Ramos (cell line): ENCODE measurements at regions not wholly inside any gene's neighbourhood (a gene's known extent, or its start where the extent isn't known, plus 50 kb on each side); places are given as distances from the start of the nearest gene placed in this dataset.
"Not testable (repeated sequence)": the region's sequence is repeated elsewhere in the genome, so short reads cannot be mapped to it uniquely, and the experiment has no call there.

Experiments used
- in situ Hi-C: fragments of 300-500 bp; cut with MboI; formaldehyde crosslinking; loops from one replicate; pipeline ENCODE4 v1.14.3; 2022; ENCODE audit warnings: low sequenced_read_pairs; ENCODE audit not compliant: unreplicated experiment

DNA sequence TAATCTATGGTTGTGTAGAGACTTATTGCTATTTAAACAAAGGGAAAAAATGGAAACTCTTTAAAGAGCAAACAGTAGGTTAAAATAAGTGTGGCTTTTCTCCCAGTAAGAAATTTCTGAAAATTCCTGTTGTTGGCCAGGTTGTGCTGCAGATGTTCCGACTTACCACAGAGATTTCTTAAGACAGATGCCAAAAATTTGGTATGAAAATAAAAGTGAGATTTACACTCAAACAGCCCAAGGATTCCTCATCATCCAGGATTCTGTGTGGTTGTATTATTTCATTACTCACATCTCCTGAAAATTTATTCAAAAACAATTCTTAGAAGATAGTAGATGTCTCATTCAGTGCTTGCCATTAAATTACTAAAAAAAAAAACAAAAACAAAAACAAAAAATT, 296.7 kb upstream of the PTBP2 start:
- in situ Hi-C loops: no loop called here

DNA sequence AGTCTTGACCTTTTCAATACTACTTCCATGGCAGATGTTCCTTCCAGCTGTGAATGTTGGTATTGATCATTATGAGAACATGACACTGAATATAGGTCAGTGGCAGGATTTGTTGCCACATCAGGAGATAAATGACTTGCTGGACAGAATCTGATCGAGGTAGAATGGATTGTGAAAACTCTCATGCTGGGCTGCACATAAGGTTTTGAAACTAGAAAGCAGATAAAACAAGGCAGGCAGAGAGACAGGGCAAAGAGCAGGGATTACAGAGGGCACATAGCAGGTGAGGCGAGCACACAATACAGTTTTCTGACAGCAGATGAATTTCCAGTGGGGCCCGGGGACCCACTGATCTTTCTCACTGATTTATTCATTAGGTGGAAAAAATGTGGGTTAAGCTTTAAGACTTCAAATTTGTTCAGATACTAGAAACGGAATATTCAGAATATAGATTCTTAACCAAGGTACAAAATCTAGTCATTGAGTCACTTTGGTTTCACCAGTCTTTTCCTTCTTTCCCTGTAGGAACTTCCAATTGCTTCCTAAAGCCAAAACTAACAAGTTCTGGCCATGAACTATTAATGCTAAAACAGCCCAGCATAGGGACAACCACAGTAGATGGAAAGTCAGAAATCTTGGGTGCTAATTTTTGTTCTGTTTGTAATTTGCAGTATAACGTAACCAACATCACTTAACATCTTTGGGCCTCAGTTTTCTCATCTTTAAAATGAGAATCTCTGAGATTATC, 296.0 kb upstream of the PTBP2 start:
- in situ Hi-C loops: no loop called here

DNA sequence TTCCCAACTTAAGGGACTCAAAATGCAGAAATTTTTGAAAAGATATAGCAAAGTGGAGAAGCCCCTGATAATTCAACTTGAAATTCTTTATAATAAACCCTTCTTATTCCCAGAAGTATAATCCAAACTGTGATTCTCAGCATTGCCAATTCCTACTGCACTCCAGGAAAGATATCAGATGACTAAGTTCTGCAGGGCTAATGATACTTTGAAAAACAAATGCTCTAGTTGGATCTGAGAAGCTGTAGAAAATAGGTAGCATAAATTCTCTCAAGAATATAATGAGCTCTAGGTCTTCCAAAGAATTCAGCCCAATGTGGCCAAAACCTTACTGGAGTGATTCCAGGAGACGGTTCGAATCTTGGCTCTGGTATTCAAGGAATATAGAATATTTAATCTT, 294.0 kb upstream of the PTBP2 start:
- in situ Hi-C loops: no loop called here

DNA sequence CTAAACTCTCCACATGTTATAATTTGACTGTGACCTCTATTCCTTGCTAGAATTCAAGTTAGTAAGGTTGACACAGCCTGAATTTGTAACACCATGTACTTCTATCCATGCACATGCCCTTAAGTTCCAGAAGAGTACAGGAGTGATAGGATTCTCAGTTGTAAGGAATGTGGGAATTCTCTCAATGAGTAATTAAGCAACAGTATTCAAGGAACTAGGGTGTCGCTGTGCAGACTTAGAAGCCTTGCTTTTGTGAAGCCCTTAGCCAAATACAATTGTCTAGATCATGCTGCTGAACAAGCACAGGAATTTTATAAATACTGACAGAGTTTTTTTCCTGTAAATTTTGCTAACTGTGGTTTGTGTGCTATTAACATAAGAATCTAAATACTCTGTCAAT, 276.3 kb upstream of the PTBP2 start:
- in situ Hi-C loops: no loop called here

DNA sequence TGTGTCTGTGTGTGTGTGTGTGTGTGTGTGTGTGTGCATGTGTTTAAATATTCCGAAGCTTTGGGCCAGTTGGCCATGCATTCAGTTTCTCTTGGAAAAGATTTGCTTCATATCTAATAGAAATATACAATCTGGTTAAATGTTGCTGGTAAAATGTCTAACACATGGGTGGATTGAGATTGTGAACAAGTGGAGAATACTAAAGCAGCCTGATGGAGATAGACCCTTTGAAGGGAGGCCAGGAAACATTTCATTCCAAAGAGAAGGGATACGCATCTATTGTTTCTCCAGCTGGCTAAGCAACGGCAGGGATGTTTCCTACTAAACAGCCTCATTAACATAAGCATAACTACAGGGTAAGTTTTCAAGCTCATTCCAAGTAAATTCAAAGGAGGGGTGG, 257.5 kb upstream of the PTBP2 start:
- in situ Hi-C loops: no loop called here

DNA sequence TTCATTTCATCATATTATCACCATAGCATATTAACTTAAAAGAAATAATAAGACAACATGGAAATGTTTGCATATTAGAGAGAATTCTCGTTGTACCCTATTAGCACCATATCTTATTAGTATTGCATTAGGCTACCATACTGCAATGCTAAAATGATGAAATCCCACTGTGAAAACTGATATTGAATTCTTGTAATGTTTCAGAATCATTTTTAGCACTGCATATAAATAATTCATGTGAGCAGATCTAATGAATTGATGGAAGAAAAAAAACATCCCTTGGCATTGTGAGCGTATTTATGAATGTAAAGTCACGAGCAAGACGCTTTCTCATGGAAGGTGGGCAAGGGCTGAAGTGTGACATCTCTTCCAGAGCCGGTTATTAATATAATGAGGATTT, 257.1 kb upstream of the PTBP2 start:
- in situ Hi-C loops: no loop called here

DNA sequence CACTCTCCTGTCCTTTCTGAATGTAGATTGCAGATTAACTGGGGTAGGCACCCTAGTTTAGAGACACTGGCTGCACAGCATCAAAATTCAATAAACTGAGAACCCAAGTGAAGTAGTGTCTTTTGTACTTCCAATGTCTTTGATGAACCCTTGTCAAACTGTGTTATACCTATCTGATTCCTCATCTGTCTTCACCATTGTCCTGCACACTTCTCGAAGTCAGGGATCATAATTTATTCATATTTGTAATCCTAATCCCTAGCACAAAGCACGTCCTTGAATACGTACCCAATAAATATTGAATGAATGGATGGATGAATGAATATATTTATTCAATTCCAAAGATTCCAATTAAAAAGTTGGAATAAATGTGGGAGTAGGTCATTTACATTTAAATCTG, 256.6 kb upstream of the PTBP2 start:
- in situ Hi-C loops: no loop called here

DNA sequence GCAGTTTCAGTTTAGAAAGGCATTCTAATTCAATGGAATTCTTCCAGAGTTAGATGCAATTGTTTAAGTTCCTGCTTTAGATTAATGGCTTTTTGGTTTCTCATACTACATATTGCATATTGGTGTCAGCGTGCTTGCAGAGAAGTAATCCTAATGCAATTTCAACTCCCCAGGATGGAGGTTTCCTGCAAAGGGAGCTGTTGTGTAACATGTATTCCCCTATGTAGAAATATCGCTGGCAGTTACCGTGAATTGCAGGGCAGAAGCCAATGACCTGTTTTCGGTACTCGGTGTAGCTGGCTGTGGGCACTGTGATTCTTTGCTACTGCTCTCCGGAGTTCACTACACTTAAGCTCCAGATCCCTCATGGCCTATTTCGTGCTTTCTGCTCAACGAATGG, 256.1 kb upstream of the PTBP2 start:
- in situ Hi-C loops: no loop called here

DNA sequence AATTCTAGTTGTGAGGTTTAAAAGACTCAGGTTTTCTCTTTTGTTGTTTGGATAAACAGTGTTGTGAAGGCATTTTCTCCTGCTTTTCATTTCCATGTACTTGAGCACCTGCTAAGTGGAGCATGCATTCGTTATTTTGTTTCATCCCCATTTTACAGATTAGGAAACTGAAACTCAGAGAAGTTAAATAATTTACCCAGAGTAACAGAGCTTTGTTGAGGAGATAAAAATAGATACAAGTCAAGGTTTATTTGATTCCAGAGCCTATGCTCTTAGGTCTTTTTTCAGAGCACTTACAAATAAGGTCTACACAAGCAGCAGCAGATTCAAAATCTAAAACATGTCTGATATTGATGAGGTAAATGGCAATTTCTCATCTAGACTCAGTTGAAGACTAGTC, 254.7 kb upstream of the PTBP2 start:
- in situ Hi-C loops: no loop called here

DNA sequence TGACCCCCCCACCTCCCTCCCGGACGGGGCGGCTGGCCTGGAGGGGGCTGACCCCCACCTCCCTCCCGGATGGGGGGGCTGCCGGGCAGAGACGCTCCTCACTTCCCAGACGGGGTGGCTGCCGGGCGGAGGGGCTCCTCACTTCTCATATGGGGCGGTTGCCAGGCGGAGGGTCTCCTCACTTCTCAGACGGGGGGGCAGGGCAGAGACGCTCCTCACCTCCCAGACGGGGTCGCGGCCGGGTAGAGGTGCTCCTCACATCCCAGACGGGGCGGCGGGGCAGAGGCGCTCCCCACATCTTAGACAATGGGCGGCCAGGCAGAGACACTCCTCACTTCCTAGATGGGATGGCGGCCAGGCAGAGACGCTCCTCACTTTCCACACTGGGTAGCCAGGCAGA, 251.9 kb upstream of the PTBP2 start:
- in situ Hi-C loops: not testable (repeated sequence)

DNA sequence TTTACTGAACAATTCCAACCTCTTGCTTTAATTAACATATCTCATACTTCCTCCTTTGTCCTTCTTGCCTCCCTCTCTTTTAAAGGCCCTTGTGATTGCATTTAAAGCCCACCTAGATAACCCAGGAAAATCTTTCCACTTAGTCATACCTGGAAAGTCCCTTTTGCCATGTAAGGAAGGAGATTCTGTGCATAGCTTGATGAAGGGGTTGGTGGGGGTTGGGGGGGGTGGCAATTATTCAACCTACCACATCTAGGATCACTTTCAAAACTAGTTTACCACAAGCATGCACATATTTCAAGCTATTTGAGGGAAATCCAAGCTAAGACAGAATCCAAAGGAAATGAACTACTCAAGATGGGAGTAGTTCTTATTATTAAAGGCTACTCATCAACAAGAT, 249.1 kb upstream of the PTBP2 start:
- in situ Hi-C loops: no loop called here

DNA sequence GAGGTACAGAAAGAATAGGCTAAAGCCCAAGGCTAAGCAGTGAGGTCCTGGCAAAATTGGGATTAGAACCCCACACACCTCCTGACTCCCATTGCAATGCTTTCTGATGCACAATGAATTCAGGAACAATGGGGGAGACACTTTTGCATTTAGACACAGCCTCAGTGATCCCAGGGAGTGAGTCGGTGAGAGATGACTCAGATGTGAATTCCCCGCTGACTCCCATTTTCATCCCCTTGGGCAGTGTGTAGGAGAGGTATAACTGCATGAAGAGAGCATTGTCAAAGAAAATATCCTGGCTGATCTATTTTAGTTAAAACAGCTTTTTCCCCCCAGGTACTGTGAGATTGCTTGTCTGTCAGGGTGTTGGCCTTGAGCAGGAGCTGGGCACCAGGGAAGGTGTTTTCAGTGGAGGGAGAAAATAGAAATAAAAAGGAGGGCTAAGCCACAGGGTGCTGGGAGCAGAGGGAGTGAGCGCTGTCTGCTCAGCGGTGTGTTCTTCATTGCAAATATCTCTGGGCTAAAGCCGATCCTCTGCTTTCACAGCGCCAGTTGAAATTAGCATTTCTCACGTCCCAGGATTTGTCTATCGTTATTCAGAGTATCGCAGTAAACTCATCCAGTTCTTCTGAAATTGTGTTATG, 247.7 kb upstream of the PTBP2 start:
- in situ Hi-C loops: no loop called here

DNA sequence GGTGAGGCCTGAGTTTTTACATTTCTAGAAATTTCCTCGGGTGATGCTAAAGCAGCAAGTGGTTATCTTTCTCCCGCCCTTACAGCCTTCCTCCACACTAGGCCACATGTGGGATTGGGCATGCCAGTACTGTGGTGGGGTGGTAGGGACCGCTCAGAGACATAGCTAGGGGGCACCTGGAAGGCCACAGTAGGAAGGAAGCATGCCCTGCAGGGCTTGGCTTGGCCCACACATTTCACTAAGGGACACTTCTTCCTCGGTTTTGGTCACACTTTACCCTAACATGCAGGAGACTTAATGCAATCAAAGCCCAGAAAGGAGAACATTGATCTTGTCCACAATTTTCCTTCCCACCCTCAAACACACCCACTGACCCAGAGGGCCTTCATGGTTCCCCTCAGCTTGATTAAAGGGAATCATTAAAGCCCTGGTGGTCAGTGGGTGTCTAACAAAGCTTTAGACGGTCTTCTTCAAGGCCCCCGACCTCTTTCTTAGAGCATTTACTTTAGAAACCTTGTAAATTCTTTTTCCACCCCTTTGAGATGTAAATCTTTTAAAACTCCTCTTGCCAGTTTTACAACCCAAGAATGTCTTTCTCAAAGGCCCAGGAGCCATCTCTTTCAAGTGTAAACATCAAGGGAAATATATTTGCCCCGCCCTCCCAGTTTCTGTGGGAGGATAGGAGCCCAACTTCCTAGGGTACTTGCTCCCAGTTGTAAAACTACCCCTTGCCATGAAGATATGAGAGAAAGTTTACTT, 246.4 kb upstream of the PTBP2 start:
- in situ Hi-C loops: no loop called here

DNA sequence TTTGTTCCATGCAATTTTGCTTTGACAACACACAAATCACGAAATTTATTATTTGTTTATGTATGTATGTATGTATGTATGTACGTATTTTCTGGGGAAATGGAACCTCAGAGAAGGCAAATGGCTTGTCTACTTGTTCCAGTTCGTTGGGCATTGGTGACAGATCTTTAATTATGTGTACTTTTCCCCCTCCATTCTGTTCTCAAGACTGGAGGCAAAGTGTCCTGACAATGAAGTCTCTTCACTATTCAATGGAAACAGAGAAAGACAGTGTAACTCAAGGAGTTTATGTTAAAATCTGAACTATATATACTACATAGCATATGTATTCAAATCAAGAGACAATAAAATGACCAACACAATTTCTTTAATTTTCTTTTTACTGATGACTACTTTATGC, 245.7 kb upstream of the PTBP2 start:
- in situ Hi-C loops: no loop called here

DNA sequence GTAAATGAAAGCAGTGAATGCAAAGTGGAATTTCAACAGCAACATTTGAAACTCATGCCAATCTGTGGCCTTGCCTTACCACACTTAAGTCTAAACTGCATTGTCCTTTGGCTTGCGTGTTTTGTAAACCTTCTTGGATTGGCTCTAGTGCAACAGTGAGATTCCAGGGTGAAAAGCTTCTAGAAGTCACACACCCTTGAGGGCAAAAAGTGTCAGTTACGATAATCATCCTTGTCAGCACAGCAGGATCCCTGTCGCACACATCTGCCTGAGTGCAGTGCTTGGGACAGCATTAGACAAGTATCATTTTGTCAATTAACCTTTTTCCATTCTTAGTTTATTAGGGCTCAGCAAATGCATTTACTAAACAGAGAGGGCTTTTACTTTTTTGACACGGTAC, 243.4 kb upstream of the PTBP2 start:
- in situ Hi-C loops: no loop called here

DNA sequence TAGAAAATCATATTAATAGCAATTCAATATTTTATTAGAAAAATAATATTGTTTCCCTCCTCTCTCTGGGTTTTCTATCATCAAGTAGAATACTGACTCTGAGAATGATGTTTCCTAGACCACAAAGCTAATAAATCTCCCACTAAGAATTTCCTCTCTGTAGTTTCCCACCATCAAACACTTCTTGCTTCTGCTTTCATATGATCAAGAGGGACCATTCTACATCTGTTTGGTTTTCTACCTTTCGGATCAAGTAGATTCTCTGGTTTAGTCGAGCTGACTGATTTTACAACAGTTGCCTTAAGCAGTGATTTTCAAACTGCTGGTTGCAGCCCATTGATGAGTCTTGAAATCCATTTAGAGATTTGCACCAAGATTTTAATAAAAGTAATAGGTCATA, 240.2 kb upstream of the PTBP2 start:
- in situ Hi-C loops: no loop called here

DNA sequence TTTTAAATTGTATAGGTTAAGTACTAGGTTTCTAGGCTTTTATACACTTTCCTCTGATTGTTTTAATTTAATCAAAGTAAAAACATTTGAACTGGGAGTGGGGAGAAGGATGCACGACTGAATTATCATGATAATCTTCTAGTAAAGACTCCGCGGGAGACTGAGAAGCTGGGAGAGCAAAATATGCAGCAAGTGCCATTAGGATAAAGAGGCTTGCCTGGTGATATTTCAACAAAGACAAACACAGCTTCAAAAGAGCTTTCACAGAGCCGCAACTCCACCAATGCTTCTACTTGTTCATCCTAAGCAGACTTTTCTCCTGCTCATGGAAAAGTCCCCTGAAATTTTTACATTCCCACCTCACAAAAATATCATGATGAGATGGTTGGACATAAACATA, 239.0 kb upstream of the PTBP2 start:
- in situ Hi-C loops: no loop called here

DNA sequence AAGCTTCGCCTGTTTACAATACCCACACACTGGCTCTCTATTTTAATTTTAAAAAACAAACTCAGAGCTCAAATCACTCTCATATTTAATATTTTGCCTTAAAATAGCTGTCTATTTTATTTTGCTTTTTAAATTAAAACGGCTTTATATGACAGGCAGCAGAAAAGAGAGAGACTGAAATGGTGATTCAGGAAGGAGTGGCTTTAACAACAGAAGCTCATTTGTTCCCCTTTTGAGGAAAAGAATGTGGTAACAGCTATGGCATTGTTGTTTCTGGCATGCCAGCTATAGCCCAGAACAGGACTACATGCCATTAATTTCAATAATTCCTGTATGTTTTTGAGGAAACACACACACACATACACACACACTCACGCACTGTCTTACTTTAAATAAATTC, 234.2 kb upstream of the PTBP2 start:
- in situ Hi-C loops: no loop called here

DNA sequence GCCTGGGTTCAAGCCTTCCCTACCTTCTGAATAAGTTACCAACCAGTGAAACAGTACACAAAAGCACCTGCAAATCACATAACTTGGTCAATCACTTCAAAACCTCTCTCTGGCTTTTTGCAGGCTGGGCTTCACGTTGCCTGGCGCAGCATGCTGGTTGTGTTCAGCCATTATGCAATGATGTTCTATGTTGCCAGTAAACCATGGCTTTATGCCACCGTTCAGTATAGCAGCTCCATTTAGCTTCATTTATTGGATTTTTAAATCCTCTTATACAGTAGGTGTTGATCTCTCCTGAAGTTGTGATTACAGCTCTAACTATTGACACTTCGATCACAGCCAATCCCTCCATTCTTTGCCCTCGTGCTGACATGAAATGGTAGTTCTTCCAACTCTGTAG, 233.6 kb upstream of the PTBP2 start:
- in situ Hi-C loops: no loop called here

DNA sequence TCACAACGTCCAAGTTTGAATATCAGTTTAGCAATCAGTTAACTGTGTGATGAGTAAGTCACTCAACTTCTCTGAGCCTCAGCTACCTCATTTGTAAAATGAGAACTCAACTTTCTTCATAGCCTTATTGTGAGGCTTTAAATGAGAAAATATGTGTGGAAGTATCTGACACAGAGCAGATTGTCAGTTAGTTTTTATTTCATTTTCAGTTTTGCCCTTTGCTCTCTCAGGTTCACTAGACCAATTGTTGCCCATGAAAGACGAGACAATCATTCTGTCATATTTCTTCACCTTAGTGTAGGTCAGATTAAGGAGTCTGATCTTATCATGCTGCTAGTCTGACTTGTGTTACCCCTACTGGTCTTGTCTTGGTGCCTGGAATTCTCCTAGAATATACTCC, 232.8 kb upstream of the PTBP2 start:
- in situ Hi-C loops: no loop called here

DNA sequence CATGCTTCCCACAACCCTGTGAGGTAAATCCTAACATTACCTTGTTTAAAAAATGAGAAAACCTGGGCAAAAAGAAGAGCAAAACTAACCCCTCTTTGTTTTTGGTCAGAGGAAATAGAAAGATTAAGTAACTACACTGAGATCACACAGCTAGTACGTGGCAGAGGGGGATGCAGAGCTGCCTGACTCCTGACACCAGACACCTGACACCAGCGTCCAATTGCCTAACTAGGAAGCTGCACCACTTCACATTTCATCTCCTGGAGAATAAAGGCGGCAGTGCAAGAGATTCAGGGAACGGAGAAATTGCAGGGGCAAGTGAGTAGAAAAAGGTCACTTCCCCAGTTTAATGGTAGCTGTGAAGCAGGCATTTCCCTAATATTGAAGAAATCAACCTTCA, 229.3 kb upstream of the PTBP2 start:
- in situ Hi-C loops: no loop called here
